ENCODE measurements at regions not wholly inside any gene's neighbourhood (a gene's known extent, or its start where the extent isn't known, plus 50 kb on each side); places are given as distances from the start of the nearest gene placed in this dataset.

DNA sequence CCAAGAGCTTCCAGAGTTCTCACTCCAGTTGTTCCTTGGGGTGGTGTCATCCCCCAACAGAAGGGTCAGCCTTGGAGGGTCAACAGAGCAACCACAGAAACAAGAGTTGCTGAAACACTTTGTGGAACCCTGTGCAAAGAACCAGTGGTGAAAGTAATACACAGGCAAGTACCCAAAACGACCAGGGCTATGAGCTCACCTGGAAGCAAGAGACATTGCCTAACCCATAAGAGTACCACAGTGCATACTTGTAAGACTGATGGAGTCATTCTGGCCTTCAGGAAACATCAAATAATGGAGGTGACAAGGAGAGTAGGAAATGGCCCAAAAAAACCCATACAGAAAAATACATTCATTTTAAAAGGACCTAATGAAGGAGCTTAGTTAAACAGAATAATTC, 184.3 kb upstream of the TSC22D1 start:
- TF ChIP-seq, protein P1, sequence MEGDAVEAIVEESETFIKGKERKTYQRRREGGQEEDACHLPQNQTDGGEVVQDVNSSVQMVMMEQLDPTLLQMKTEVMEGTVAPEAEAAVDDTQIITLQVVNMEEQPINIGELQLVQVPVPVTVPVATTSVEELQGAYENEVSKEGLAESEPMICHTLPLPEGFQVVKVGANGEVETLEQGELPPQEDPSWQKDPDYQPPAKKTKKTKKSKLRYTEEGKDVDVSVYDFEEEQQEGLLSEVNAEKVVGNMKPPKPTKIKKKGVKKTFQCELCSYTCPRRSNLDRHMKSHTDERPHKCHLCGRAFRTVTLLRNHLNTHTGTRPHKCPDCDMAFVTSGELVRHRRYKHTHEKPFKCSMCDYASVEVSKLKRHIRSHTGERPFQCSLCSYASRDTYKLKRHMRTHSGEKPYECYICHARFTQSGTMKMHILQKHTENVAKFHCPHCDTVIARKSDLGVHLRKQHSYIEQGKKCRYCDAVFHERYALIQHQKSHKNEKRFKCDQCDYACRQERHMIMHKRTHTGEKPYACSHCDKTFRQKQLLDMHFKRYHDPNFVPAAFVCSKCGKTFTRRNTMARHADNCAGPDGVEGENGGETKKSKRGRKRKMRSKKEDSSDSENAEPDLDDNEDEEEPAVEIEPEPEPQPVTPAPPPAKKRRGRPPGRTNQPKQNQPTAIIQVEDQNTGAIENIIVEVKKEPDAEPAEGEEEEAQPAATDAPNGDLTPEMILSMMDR (IDR thresholded peaks at IDR 0.05): no peak
- TF ChIP-seq POLR2A (IDR thresholded peaks at IDR 0.05): no peak
